ENCODE measurements at regions not wholly inside any gene's neighbourhood (a gene's known extent, or its start where the extent isn't known, plus 50 kb on each side); places are given as distances from the start of the nearest gene placed in this dataset.

DNA sequence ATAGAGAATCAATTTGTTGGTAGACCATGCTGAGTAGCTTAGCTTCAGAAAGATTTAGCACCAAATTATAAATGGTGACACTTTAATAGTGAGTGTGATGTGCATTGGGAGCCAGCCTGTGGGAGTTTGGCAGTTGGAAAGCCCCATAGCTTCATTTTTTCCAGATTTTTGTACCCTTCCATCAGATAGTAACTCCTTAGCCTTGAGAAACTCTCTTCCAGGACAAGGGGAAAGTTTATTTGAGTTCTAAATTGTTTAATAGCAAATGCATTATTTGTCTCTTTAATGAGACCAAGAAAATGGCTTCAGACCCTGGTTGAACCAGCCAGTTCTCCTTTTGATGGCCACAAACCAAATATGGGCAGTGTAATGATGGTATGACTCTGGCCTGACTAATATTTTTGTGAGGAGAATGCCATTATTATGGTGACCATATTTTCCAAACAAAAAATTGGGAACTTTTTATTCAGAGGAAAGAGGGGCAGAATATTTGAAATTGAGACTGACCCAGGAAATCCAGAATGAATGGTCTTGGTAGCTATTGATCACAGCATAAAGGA lies 49.8 kb downstream of the PLCE1 start:
- DNase-seq, result no peak

DNA sequence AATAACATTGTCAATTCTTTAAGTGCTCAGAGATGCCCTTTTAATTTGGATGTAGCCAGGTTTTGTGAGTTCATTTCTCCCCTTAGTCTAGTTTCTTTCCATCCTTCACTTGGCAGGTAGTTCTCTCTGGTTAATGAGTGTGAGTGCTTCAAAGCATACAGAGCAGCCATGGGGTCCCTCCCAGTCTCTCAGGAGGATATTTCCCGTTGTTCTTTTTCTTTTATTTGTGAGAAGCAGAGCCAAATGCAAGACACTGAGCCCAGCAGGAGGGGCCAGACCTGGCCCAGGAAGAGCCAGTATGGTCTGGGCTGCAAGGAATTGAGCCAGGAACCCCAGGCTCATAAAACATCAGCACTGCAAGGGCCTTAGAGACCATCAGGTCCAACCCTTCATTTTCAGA lies 52.4 kb downstream of the PLCE1 start:
- no peak for DNase-seq

DNA sequence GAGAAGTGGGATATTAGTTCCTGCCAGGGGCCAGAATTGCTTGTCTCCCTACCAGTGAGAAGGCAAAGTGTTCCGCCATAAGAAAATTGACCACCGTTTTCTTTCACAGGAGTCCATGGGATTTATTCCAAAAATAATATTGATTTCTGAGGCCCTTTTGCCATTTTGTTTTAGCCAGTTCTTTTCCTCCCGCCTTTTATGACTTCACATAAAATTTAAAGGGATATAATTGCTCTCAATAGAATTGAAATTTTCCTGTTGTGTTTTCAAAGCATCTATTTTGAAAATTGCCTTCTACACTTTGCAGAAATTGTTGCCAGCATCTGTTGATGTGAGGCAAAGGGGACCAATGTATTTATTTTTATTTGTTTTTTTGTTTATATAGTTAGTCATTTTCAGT lies 53.6 kb downstream of the PLCE1 start:
- no peak for DNase-seq

DNA sequence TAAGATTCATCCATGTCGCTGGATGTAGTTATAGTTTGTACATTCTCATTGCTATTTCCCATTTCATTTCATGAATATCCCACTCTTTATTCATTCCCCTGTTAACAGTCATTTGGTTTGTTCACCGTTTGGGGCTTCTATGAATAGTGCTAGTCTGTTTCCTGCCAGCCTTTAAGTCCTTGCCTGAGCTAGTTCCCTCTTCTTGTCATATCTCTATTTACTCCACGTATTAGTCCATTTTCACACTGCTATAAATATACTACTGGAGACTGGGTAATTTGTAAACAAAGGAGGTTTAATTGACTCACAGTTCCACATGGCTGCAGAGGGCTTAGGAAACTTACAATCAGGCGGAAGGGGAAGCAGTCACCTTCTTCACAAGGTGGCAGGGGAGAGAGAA lies 56.2 kb downstream of the PLCE1 start:
- DNase-seq, result no peak

DNA sequence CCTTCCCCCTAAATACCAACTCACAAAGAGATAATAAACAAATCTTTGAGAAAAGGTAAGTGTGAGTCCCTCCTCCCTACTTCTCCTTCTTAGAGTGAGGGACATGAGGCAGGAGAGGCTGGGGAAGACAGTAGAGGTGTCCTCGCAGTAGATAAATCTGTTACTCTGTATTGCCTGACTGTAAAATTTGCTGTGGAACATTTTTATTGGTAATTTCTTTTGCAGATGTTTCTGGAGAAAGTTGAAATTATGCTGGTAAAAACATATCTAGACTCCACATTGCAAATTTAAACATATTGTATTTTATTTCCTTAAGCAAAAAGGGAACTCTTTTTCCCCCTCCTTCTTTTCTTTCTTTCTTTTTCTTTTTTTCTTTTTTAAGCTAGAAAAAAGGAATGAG lies 58.5 kb downstream of the PLCE1 start:
- DNase-seq, result no peak

DNA sequence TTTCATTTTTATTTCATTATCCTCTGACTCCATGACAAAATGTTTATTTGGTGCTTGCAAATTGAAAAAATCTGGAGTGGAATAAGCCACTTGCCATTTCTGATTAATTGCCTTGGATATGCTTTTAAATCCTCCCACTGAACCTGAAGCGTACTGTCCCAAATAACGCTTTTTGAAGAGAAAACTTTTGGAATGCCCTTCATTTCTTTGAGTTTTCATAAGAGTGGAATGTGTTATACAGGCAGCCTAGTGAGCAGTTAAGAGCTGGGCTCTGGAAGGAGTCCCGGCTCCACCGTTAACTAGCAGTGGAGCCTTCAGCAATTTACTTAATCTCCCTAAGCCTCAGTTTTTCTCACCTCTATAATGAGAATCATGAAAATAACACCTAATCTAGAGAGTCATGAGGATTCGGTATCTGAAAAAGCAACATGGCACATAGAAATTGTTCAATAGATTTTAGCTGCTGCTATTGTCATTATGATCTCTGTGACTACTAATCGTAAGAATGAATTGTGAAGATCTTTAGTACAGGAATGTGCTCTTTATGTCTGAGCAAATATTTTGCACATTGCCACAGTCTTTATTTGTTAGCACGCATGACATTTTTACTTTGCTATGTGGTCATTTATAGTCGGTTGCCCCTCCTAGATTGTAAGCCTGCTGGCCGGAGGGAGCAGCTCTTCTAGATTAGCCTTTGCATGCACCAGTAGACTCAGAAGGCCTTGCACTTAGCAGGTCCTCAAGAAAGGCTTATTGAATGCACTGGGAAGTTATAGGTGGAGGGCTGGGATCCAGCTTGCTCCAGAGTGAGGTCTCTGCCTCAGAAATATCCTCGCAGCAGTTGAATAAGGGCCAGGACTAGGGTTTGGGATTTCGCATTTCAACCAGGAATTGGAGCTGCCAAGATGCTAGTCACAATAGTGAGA lies 59.4 kb downstream of the PLCE1 start:
- no peak for DNase-seq

DNA sequence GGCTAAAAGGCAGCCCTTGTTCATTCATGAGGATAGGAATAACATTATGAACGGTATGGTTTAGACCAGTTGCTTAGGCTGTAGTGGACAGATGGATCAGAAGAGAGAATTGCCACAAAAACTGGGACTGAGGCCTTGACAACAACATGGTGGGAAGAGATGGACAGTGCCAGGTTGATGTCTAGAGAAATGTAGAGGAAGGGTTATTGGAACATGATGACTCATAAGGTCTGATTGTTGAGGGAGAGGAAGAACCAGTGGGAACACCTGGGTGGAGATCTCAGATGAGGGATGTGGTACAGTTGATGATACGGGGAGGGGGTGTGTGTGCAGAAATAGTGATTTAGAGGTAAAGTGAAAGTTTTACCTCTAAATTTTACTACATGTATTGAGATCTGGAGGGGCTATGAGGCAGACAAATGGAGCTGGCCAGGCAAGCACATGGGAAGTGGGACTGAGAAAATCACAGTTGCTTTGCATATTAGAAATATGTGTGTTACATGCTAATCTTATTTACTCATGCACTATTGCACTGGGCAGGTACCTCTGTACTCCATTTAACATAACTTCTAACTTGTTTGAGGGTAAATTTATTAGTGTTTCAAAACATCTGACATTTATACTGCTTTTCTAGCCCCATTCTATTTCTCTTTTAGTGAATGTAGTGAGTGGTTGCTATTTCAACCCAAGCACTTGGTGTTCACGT lies 65.6 kb downstream of the PLCE1 start:
- DNase-seq, result no peak

DNA sequence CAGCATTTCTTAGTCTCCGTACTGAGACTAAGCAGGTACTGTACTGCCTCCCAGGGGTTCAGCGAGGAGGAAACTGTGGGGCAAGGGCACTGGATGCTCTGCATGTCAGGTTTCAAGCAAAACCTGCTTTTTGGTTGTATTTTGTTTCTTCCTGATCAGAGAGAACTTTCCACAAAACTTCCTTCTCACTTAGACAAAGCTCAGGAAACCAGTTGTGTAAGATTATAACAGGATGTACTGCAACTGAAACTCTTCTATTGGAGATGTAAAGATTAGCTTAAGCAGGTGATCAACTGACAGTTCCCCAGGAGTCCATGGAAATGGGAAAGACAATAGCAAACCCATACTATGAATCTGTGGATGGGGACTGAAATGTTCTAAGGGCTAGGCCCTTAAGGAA lies 67.3 kb downstream of the PLCE1 start:
- no peak for DNase-seq

DNA sequence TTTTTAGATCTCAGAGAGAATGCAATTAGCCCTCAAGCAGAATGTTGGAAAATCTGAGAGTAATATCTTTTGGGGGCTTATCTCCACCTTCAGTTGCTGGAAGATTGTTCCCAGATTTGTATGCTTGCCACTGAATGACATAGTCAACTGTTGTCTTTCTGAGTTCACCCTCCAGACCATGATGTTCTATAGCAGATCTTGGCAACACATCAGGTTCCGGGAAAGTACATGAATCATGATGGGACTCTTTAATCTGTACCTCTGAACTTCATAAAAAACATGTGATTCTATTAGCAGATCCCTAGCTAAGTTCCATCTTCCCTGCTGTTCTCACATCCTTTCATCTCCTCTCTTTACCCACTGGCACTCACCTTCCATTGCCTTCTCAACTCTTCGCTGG lies 68.9 kb downstream of the PLCE1 start:
- DNase-seq, result no peak

DNA sequence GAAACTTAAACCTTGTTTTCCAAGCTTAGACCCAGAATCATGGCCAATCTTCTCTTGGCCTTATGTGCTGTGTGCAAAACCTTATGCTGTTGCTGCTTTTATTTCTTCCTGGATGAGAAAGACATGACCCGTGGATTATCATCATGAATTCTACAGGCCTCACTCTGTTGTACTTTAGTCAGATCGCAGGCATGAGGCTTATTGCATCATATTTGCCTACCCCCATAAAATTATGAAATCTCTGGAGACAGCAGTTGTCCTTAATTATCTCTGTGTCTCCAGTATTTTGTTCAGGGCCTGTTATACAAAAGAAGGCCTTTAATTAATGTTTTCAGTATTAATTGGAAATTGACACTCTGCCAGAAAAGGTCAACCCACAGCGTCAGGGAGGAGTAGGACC lies 71.6 kb downstream of the PLCE1 start:
- DNase-seq, result no peak

DNA sequence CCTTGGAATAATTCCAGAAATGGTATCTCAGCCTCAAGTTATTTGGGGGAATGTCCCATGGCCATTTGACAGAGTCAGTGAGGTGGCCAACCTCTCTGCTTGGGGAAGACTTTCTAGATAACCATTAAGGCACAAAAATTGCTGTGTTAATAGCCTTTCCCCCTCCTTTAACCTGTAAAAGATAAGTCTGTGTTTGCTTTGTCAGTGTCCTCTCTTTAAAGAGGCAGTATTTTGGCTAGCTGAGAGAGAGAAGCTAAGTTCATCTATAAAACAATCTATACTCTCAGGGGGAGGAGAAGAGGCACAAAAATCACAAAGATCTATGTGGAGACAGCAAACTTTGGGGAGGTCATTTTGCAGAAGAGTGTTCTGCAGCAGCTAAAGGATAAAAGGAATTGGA lies 72.1 kb downstream of the PLCE1 start:
- DNase-seq, result no peak

DNA sequence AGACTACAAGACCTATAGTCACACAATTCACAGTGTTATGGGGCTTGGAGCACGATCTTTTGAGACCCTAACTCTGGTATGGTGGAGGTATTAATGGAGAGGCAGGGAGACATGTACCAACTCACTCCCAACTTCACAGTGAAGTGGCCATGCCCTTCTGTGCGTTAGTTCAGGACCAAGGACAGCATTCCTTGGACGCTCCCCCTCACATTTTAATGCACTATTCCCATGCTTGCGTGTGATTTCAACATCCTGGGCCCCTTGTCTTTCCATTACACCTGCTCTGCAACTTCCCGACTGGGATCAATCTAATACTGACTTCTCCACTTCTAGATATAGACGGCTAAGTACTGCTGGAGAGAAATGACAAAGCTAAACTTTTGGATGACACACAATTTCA lies 72.7 kb downstream of the PLCE1 start:
- DNase-seq, result peak; percentile 9

DNA sequence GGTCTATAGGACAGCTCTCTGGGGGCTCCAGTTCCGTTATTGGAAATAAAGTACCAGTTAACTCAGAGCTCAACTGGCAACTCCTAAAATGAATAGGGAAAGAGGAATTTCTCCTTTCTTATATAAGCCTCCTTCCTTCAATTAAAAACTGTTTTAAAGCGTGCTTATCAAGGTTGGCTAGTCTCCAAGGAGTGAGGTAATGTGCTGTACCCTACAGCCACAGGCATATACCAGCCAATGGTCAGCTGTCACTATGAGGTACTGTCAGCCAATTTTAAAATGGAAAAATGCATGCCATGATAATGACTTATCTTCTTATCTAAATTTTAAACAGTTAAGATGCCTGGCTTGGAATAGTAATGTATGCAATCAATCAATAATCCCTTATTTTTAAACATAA lies 76.2 kb downstream of the PLCE1 start:
- peak; percentile 26 for DNase-seq

DNA sequence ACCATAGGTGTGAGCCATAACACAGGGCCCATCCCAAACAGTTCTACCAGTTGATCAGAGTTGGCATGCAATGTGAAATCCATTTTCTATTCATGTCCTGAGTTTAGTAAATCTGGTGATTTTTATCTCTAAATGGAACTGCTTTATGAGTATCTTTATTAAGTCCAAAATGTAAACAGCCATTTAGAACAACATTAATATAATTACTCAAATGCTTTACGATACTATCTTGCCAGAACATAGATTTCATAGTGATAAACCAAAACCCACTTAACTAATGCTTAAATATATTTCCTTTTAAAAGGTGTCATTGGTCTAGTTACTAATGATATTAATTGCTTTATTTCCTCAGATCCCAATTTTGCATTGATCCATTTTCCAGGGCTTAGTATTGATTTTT lies 80.7 kb downstream of the PLCE1 start:
- DNase-seq, result no peak

DNA sequence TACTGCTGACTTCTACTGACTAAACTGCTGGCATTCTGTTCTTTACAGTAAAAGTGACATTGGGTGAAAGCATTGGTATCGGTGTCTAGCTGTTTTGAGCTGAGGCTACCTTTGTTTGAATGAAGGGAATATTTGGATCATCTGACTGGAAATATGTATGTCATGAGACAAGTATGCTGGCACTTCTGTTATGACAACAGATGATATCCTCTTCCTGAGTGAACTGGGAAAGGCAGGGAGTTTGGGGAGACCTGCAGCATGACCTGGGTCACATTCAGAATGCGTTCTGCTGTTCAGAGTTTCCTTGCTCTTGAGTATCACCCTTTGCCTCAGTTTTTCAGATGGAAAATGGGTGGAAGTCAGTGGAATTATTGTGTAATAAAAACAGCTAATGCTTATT lies 81.8 kb downstream of the PLCE1 start:
- DNase-seq, result peak; percentile 6

DNA sequence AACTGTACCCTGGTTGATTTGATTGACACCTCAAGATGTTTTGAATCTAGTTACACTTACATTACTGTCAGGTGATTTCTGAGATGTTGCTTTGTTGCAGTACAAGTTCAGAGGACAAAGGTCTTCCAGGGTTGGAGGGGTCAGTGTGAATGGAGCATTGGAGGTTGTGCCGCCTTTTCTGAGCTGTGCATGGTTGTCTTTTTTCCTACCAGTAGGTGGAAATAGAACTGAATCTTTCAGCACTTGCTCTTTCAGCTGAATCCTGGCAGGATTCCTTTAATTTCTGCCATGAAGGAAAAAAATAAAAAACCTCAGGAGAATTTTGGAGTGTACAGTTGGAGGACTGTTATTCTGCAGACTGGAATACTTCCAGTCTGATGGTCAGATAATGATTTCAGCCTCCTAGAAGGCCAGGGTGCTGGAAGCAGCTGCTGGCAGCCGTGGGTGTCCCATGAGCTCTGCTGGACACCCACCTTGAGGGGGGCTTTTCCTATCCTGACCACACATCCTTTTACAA lies 82.7 kb downstream of the PLCE1 start:
- peak; percentile 40 for DNase-seq

DNA sequence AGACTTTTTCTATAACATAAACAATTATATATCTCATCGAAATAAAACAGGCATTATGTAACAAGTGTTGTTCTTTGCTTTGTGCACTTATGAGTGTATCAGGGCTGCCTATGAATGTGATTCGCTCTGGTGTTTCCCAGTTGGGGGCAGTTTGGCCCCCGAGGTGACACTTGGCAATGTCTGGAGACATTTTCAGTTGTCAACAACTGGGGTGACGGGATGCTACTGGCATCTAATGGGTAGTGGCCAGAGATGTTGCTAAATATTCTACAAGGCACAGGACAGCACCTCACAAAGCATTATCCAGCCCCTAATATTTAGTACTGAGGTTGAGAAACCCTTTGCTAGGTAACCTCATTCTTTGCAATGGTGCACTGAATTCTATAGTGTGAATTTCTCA lies 83.3 kb downstream of the PLCE1 start:
- DNase-seq, result no peak

DNA sequence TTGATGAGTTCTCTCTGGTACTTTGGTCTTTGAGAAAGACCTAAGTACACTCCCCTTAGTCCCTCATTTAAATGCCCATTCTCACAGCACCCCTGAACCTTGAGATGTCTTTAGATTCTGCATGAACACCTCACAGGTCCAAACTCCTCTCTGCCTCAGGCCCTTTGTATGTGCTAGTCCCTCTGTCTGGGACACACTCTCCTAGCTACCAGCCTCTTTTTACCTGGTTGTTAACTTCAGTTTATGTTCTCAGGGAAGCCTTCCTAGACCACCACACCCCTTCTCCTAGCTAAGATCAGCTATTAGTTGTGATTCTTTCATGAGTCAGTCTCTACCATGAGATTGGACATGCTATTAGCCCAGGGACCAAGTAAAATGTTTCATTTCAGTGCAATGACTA lies 86.4 kb downstream of the PLCE1 start:
- DNase-seq, result no peak

DNA sequence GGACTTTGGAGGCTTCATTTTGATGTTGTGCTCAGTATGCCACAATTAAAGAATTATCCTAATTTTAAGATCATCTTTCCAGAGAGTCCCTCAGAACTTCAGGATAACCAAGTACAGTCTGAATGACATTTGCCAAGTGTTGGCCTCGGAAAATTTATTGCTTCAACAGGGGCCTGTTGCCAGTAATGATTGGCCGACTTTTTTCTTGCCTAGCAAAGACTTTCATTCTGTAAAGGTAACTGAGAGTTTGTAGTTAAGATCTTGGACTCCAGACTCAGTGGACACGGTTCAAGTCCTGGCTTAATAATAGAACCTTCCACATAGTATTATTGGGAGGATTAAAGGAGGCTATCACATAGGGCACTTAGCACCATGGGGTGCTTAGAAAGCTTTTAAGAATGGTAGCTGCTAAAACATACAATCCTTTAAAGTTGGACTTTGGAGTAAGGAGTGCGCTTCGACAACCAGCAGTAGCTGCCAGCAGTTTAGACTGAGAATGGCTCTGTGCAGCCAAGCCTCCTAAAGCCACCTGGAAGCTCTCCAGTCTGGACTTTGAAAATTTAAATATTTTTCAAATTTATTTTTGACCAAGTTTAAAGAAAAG lies 90.0 kb downstream of the PLCE1 start:
- DNase-seq, result no peak

DNA sequence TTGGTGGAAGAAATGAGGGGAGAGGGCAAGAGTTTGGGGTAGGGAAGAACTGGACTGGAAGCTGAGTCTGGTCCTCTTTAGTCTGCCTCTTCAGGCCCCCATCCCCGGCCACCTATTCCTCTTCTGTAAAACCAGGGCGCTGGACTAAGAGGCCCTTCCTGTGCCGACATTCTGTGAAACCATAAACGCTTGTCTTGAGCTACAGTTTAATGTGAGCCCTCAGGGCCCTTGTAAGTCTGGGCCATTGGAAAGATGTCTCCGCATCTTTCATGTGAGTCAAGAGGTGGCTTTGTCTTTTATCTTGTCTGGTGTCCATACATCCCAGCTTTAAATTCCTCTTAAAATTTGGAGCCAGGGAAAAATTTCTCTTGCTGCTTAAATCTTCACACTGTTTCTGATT lies 90.6 kb downstream of the PLCE1 start:
- DNase-seq, result no peak

DNA sequence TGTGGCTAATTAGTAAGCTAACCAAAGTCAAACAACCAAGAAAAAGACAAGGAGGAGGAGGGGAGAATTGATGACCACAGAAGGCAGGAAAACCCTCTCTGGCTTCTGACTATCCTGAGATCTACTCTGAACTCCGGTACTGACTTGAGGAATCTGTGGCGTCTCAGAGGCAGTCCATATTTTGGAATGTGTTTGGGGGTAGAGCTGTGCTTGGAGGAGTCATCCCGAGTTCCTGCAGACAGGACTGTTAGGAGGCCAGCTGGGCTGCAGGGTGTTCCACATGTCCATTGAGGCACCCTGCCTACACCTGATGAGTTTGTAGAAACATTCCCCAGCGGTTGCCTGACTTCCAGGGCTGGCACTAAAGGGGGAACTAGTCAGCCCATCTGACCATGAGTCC lies 91.6 kb downstream of the PLCE1 start:
- DNase-seq, result no peak

DNA sequence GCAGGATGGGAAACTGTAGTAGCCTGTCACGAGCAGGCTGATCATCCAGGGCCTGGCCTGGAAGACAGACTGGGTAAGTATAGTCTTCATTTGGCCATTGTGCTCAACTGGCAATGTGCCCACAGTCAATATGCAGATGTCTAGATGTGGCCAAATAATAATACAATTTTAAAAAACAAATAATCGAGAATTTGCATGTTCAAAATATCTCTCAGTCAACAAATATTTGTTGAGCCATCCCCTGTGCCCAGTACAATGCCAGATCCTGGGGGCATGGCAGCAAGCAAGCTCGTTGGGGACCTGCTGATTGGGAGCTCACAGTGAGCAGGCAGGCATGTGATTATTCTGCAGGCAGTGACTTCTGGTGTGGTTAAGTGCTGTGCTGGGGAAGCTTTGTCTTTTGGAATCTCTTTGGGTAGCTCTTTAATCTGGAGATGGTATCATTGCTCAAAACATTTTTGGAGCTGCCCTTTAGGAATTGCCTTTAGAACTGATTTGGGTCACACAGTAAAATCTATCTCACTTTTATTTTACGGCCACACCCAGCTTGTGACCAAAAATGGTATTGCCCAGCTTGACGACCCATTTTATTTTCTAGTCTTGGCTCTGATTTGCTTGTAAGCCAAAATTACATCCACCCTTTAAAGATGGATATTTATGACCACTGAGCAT lies 92.2 kb downstream of the PLCE1 start:
- DNase-seq, result no peak

DNA sequence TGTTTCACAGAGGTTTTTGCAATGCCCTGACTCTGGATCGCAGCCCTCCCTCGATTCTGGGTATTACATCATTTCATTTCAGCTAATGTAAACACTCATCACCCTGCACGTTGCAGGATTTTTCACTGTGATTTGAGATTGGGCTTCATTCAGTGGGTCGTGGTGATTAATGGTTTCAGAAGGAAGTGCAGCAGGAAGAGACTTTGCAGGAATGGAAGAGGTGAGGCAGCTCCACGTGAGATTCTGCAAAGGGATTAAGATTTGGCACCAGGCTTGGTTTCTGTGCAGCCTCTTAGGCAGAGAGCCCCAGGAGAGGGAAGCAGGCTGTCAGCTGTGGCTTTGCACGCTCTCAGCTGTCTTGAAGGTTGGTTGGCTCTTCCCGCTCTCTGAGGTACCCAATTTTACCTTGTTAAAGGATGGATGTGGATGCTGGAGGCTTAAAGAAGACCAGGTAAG lies 95.2 kb downstream of the PLCE1 start:
- peak; percentile 35 for DNase-seq
